MM.1S (cell line): ENCODE measurements at regions not wholly inside any gene's neighbourhood (a gene's known extent, or its start where the extent isn't known, plus 50 kb on each side); places are given as distances from the start of the nearest gene placed in this dataset.

Experiments
- EZH2 ChIP-seq: fragments of 300-600 bp; sonication (generic); optimal IDR thresholded peaks from 2 replicates; pipeline ENCODE3; 2017; ENCODE audit warnings: low read depth, mild to moderate bottlenecking, antibody characterized with exemption, low read length, mixed read lengths
- TF ChIP-seq, protein P1 (sequence below): fragments of 300-600 bp; sonication (generic); IDR thresholded peaks from 2 replicates; pipeline ENCODE4 v1.5.1; 2016; ENCODE audit warnings: antibody characterized with exemption, low read length, mixed read lengths

DNA sequence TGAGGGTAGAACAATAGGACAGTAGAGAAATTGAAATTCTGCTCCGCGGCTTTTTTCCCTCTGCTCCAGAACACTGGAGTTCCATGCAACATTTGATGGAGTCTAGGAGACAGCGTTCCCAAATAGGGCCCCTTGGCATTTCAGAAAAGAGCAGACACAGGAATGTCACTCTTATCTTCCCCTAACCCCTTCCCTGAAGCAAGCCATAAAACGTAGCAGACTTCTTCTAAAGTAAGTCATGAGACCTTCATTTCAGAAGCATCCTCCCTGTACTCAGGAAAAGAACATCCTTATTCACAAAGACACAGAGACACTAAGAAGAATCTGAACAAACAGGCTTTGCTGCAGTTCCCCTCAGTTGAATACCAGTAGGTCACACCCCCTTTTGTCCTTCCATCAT, 296.1 kb upstream of the SOX9 start:
- TF ChIP-seq, protein P1, sequence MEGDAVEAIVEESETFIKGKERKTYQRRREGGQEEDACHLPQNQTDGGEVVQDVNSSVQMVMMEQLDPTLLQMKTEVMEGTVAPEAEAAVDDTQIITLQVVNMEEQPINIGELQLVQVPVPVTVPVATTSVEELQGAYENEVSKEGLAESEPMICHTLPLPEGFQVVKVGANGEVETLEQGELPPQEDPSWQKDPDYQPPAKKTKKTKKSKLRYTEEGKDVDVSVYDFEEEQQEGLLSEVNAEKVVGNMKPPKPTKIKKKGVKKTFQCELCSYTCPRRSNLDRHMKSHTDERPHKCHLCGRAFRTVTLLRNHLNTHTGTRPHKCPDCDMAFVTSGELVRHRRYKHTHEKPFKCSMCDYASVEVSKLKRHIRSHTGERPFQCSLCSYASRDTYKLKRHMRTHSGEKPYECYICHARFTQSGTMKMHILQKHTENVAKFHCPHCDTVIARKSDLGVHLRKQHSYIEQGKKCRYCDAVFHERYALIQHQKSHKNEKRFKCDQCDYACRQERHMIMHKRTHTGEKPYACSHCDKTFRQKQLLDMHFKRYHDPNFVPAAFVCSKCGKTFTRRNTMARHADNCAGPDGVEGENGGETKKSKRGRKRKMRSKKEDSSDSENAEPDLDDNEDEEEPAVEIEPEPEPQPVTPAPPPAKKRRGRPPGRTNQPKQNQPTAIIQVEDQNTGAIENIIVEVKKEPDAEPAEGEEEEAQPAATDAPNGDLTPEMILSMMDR: no peak
- TF ChIP-seq EZH2: no peak
